ENCODE measurements at regions not wholly inside any gene's neighbourhood (a gene's known extent, or its start where the extent isn't known, plus 50 kb on each side); places are given as distances from the start of the nearest gene placed in this dataset.

DNA sequence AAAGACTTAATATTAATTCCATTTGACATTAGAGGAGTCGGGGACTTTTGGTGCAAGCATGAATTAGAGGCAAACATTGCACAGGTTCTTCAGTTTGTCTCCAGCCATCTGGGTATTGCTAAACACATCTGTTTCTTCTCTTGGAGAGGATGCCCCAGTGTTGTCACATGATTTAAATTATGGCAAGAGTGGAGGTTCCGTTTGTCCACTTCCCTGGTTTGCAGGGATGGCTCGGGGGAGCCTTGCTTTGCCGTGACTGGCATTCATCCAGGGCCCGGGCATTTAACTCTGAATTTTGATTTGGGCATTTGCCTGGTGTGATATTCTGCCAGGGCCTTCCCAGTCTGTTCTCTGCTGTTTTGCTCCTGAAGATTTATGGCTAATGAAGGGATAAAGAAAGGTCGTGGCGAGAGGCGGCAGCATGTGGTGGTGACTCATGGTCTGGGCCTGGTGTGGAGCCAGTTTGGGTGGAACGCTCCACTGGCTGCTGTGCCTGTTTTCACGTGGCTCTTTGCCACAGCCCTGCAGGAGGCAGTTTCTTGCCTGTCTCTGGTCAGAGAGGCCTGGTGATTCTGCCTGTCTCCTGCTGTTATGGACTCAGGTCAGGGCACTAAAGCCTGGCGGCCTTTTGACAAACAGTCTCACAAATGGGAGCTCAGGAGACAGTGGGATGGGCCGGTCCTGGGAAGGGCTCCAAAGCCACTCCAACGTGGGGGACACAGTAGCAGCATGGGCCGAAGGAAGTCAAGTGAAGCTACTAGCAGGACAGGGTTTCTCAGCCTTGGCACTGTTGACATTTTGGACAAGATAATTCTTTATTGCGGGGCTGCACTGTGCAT, 99.4 kb upstream of the PGRMC2 start:
- DNase-seq (ENCODE audit: low read depth), result no peak

GRCh38 chr4:128385683-128386304, 98.2 kb upstream of the PGRMC2 start:
- no peak for DNase-seq (ENCODE audit: low read depth)

GRCh38 chr4:128384765-128385598, 97.4 kb upstream of the PGRMC2 start:
- no peak for DNase-seq (ENCODE audit: low read depth)

DNA sequence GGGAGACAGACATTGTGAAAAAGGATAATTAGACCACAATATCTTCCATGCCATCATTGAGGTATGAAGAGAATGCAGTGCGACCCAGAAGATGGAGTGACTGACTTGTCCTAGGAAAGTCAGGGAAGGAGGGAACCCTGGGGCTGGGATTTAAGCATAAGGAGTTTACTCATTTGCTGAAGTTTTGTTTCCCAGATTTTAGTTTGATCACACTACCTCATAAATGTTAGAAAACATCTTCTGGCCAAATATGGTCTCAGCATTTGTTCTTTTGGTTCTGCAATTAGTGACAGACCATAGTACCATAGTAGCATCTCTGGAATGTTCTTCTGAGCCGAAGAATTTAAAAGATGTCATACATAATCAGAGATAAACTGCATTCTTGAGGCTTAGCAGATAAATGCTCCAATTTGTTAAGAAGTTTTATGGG, 96.5 kb upstream of the PGRMC2 start:
- no peak for DNase-seq (ENCODE audit: low read depth)

DNA sequence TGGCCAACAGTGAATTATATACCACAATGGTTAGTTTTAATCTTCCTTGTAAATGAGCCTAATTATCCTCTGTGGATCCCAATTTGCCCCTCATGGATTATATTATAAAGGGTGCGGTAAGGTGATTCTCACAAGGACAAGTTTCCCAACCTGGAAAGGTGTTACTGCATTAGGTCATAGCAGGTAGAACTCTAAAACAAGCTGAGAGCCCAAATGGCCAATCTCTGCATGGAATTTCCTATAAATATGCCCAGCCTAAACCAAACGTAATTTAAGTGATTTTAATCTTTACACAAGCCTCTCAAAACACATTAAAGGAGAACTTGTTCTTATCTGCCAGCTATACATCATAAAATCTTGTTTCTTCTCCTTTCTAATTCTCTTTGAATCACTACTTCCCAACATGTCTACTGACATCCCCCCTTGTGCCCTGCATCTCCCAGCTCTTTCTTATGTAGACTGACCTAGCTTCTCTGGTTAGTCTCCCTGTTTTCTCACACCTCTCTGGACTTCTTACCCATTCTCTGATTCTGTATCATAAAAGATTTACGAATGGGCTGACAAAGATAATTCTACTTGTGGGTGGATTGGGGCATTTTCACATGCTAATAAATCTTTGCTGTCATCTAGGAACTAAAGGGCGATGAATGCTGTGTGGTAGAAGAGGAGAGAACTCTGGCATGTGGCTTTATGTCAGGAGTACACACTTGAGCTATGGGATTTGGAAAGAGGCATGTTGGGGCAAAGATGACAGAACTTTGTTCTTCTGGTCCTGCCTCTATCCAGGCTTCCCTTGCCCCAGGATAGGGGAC, 94.3 kb upstream of the PGRMC2 start:
- no peak for DNase-seq (ENCODE audit: low read depth)

- no peak for DNase-seq (ENCODE audit: low read depth)
Observed at GRCh38 chr4:128380306-128380705, 92.7 kb upstream of the PGRMC2 start.

DNA sequence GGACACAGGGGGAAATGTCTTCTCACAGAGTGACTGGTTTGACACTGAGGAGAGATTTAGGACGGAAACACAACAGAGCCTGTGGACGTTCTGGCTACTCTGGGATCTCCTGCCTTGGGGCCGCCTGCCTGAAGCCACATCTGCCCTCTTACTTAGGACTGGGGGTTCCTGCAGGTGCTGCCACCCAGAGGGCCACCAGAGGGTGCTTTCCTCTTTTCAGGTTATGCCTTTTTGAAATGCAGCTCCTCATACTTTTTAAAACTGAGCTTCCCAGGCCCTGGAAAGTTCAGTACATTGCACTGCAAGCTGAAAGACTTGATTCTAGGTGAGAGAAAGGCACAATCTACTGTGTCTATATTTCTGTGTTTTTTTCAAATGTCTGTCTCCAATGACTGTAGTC, 92.2 kb upstream of the PGRMC2 start:
- DNase-seq (ENCODE audit: low read depth), result no peak

DNA sequence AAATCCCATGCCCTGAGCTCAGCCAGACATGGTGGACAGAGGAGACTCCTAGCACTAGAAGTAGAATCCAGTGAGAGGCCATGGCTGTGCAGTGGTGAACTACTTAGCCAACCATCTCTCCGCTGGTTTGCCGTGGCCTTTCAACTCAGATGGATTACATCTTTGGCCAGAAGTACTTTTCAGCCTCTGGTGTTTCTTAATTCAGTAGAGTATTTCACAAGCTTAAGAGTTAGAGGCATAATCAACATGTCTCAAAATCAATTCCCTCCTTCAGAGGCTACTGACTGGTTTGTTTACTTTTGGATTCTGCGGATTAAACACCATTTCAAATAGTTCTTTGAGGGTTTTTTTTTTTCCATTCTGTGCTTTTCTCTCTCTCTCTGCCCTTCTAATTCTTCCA, 91.1 kb upstream of the PGRMC2 start:
- no peak for DNase-seq (ENCODE audit: low read depth)

GRCh38 chr4:128376958-128377357, 89.3 kb upstream of the PGRMC2 start:
- no peak for DNase-seq (ENCODE audit: low read depth)

- DNase-seq (ENCODE audit: low read depth), result no peak
Observed at GRCh38 chr4:128376303-128376702, 88.7 kb upstream of the PGRMC2 start.

GRCh38 chr4:128373628-128374027, 86.0 kb upstream of the PGRMC2 start:
- no peak for DNase-seq (ENCODE audit: low read depth)

DNA sequence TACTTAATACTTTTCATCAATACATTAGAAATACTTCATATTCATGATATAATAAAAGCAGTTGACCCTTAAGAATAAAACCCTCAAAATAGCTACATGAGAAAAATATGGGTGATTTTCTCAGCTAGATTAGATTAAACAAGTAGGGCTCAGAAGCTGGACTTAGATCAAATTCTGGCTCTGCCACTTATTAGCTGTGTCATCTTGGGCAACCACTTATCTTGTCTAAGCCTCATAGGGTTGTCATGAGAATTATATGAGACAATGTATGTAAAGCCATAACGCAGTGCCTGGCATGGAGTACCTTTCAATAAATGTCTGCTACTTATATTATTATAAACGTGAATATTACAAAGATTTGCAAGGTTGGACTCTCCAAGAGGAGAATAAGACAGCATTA, 84.3 kb upstream of the PGRMC2 start:
- DNase-seq (ENCODE audit: low read depth), result no peak

- DNase-seq (ENCODE audit: low read depth), result no peak
Observed at GRCh38 chr4:128371001-128371777, 83.6 kb upstream of the PGRMC2 start.

DNA sequence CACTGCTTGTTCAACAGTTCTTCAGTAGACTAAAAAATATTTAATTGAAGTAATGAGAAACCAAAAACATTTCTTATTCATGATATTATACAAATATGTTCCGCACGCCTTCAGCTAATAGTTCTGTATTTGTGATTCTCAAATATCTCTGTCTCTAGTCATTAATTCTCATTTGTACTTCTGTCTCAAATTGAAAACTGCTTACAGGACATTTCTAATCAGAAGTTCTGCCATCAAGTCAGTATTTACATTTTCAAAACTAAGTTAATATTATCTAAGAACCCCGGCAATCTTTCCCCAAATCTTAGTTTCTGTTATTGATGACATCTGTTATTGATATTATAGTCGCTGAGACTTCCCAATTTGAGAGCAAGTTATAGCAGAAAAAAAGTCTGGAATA, 78.6 kb upstream of the PGRMC2 start:
- DNase-seq (ENCODE audit: low read depth), result no peak

- DNase-seq (ENCODE audit: low read depth), result no peak
Observed at GRCh38 chr4:128364565-128364964, 77.0 kb upstream of the PGRMC2 start.

GRCh38 chr4:128363966-128364365, 76.4 kb upstream of the PGRMC2 start:
- DNase-seq (ENCODE audit: low read depth), result no peak

DNA sequence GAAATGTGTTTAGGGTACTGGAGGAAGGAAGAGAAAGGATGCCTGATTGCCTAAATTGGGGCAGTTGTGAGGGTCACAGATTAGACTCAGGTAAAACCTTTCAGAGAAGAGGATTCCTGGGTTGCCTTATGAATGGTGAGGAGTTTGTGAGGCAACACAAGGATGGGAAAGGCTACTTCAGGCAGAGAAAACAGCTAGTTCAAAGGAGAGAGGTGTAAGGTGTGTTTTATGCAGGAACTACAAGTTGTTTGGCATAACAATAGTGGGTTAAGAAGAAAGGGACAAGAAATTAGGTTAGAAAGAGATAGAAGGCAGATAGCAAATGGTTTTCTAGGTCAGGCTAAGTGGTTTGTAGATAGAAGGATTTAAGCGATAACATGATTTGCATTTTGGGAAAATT, 75.1 kb upstream of the PGRMC2 start:
- DNase-seq (ENCODE audit: low read depth), result no peak

DNA sequence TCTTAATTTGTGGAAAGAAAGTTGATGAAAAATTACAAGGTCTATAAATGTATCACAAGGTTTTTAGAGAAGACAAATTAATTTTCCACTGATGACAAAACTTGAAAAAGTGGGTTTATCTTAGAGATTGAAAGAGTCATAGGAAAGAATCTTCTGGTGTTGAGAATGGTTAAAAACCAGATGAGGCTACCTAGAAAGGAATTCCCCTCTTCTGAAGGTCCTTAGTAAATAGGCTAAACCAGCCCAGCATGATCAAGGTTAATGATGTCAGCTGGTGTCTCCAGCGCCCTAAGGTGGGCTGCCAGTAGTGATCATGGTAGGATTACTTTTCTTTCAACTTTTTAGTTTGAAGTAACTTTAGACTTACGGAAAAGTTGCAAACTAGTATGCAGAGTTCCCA, 71.8 kb upstream of the PGRMC2 start:
- no peak for DNase-seq (ENCODE audit: low read depth)

DNA sequence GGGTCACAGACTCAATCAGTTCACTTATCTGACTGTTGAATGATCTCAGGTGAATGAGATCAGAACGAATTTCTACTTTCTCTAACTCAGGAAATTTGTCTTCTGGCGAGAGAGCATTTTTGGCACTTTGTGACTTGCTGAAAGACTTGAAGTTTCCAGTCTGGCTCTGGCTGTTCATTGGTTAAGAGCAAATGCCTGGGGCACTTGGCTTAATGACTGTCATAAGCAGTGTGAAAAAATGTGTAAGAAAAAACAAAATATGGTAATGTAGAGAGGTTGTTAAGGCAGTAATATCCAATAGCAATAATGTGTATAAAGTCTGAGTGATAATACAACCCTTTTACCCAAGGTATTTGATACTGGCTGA, 71.3 kb upstream of the PGRMC2 start:
- DNase-seq (ENCODE audit: low read depth), result no peak

GRCh38 chr4:128358231-128358912, 70.8 kb upstream of the PGRMC2 start:
- DNase-seq (ENCODE audit: low read depth), result no peak

- no peak for DNase-seq (ENCODE audit: low read depth)
Observed at GRCh38 chr4:128357286-128357685, 69.7 kb upstream of the PGRMC2 start.

Measured in stimulated activated CD4-positive, alpha-beta T cell treated with anti-CD3 and anti-CD28 coated beads, Interleukin-2, amount 100 ng/mL, for 4 hours (primary cell).